GM23338 (cell line): ENCODE measurements at regions not wholly inside any gene's neighbourhood (a gene's known extent, or its start where the extent isn't known, plus 50 kb on each side); places are given as distances from the start of the nearest gene placed in this dataset.

ENCODE experiments used
- ATAC-seq: fragments of 200-7000 bp; cut with Tn5 transposase; 3 replicates; pipeline ENCODE4 v1.9.1; 2020
- DNase-seq: peaks from one replicate; pipeline ENCODE4 v3.0.0-alpha.2; 2015; ENCODE audit warnings: low spot score
- H2AFZ ChIP-seq: fragments of 200-600 bp; sonication (generic); 2 replicates; pipeline ENCODE4 v1.8.0; 2016; ENCODE audit warnings: antibody characterized with exemption, mild to moderate bottlenecking, moderate library complexity
- H3F3A ChIP-seq: fragments of 200-600 bp; sonication (generic); replicated peaks from 2 replicates; pipeline ENCODE4 v1.8.0; 2017; ENCODE audit warnings: antibody characterized with exemption, mixed run types, low read depth
- H3K27ac ChIP-seq: fragments of 200-600 bp; sonication (generic); 2 replicates; pipeline ENCODE4 v1.6.1; 2016; ENCODE audit warnings: low read depth
- H3K27me3 ChIP-seq: fragments of 200-600 bp; sonication (generic); 2 replicates; pipeline ENCODE4 v1.8.0; 2016; ENCODE audit warnings: mild to moderate bottlenecking, mixed run types, moderate library complexity; ENCODE audit not compliant: insufficient read depth
- H3K36me3 ChIP-seq: fragments of 200-600 bp; sonication (generic); 2 replicates; pipeline ENCODE4 v1.8.0; 2016; ENCODE audit warnings: mild to moderate bottlenecking; ENCODE audit not compliant: insufficient read depth
- H3K4me1 ChIP-seq: fragments of 200-600 bp; sonication (generic); 2 replicates; pipeline ENCODE4 v1.8.0; 2016; ENCODE audit warnings: mild to moderate bottlenecking, moderate library complexity; ENCODE audit not compliant: insufficient read depth
- H3K4me2 ChIP-seq: fragments of 200-600 bp; sonication (generic); 2 replicates; pipeline ENCODE4 v1.7.1; 2017; ENCODE audit warnings: mixed run types
- H3K4me3 ChIP-seq: fragments of 200-600 bp; sonication (generic); 2 replicates; pipeline ENCODE4 v1.6.1; 2016; ENCODE audit warnings: mixed run types
- H3K79me2 ChIP-seq: fragments of 200-600 bp; sonication (generic); replicated peaks from 2 replicates; pipeline ENCODE4 v1.8.0; 2017; ENCODE audit warnings: mild to moderate bottlenecking; ENCODE audit not compliant: insufficient read depth
- H3K9me2 ChIP-seq: fragments of 200-600 bp; sonication (generic); 2 replicates; pipeline ENCODE4 v1.8.0; 2017; ENCODE audit not compliant: insufficient read depth
- H4K20me1 ChIP-seq: fragments of 200-600 bp; sonication (generic); replicated peaks from 2 replicates; pipeline ENCODE4 v1.8.0; 2017; ENCODE audit warnings: mild to moderate bottlenecking; ENCODE audit not compliant: insufficient read depth
- H3K27ac Mint-ChIP-seq: 2 replicates; pipeline ENCODE4 v1.8.0; 2020; ENCODE audit warnings: inconsistent platforms, mild to moderate bottlenecking, moderate library complexity, mixed read lengths
- H3K27me3 Mint-ChIP-seq: 3 replicates; pipeline ENCODE4 v1.8.0; 2022; ENCODE audit warnings: low read depth, mild to moderate bottlenecking, moderate library complexity, mixed read lengths, inconsistent platforms; ENCODE audit not compliant: insufficient read depth, poor library complexity
- H3K36me3 Mint-ChIP-seq: 3 replicates; pipeline ENCODE4 v1.8.0; 2021; ENCODE audit warnings: low read depth, mild to moderate bottlenecking, inconsistent platforms, moderate library complexity, mixed read lengths
- H3K4me1 Mint-ChIP-seq: 3 replicates; pipeline ENCODE4 v1.8.0; 2020; ENCODE audit warnings: mild to moderate bottlenecking, inconsistent platforms, mixed read lengths
- H3K4me3 Mint-ChIP-seq: 3 replicates; pipeline ENCODE4 v1.8.0; 2021; ENCODE audit warnings: moderate library complexity, mild to moderate bottlenecking, inconsistent platforms, mixed read lengths
- H3K9me3 Mint-ChIP-seq: 3 replicates; pipeline ENCODE4 v1.8.0; 2020; ENCODE audit warnings: moderate library complexity, mild to moderate bottlenecking, inconsistent platforms, mixed read lengths
- CREB1 ChIP-seq: fragments of 250-450 bp; sonication (Bioruptor Pico); IDR thresholded peaks from 2 replicates; pipeline ENCODE4 v1.5.0; 2020; ENCODE audit warnings: low read depth, mild to moderate bottlenecking, moderate library complexity
- EZH2 ChIP-seq: fragments of 200-600 bp; sonication (generic); IDR thresholded peaks from one replicate; pipeline ENCODE4 v1.8.0; 2017; ENCODE audit warnings: antibody characterized with exemption, mild to moderate bottlenecking, low read depth; ENCODE audit not compliant: unreplicated experiment
- EZH2phosphoT487 ChIP-seq: fragments of 200-600 bp; sonication (generic); IDR thresholded peaks from one replicate; pipeline ENCODE4 v1.8.1; 2018; ENCODE audit warnings: antibody characterized with exemption; ENCODE audit not compliant: unreplicated experiment
- JUNB ChIP-seq: IDR thresholded peaks from one replicate; pipeline ENCODE4 v1.6.1; 2016; ENCODE audit warnings: antibody characterized with exemption; ENCODE audit not compliant: unreplicated experiment
- NANOG ChIP-seq: IDR thresholded peaks from 2 replicates; pipeline ENCODE4 v1.6.1; 2016; ENCODE audit warnings: antibody characterized with exemption, borderline replicate concordance
- POLR2AphosphoS5 ChIP-seq: IDR thresholded peaks from 2 replicates; pipeline ENCODE4 v1.6.1; 2016; ENCODE audit warnings: antibody characterized with exemption, low read depth
- STAT1 ChIP-seq: IDR thresholded peaks from one replicate; pipeline ENCODE4 v1.6.1; 2016; ENCODE audit warnings: antibody characterized with exemption; ENCODE audit not compliant: unreplicated experiment
- ZNF114 ChIP-seq: fragments of 250-450 bp; sonication (Bioruptor Pico); IDR thresholded peaks from 2 replicates; pipeline ENCODE4 v1.5.0; 2020; ENCODE audit warnings: mild to moderate bottlenecking, moderate library complexity
- ZNF331 ChIP-seq: fragments of 250-450 bp; sonication (Bioruptor Pico); IDR thresholded peaks from 2 replicates; pipeline ENCODE4 v1.5.0; 2020; ENCODE audit warnings: low read depth, mild to moderate bottlenecking, moderate library complexity
- TF ChIP-seq, protein P1 (sequence below): fragments of 250-450 bp; sonication (Bioruptor Pico); IDR thresholded peaks from 2 replicates; pipeline ENCODE4 v1.5.0; 2020; ENCODE audit warnings: mild to moderate bottlenecking, moderate library complexity
- TF ChIP-seq, protein P2 (sequence below), 2 experiments: fragments of 200-600 bp in 1 of 2; sonication (generic) in 1 of 2; conservative IDR thresholded peaks; 2 replicates each; pipeline versions ENCODE4 v1.5.1 to v1.6.1; 2016 to 2017; ENCODE audit warnings: antibody characterized with exemption in 2 of 2, low read depth in 2 of 2, mild to moderate bottlenecking in 2 of 2, moderate library complexity in 1 of 2
- TF ChIP-seq, protein P3 (sequence below): IDR thresholded peaks from one replicate; pipeline ENCODE4 v1.6.1; 2018; ENCODE audit warnings: antibody characterized with exemption; ENCODE audit not compliant: unreplicated experiment
- TF ChIP-seq, protein P4 (sequence below): IDR thresholded peaks from 2 replicates; pipeline ENCODE4 v1.6.1; 2016; ENCODE audit warnings: antibody characterized with exemption

DNA sequence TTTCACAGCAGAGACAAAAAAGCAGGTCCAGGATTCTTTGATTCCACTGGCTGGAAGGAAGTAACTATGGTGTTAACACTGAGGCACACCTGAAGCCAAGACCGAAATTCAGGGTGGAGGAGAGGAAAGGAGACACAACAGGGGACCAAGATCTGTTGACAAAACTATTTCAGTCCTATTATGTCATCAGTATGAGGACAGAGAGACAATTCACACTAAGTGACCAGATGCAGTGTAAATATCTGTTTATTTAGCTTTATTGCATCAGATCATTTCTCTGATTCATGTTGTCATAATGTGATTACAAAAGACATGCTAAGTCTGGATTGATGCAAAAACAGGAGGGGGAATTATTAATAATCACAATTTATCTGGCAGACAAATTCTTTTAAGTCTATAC lies 118.8 kb downstream of the SIPA1L2 start:
- Histone ChIP-seq H2AFZ (no peak overlapping the region), H3K9me2 (no peaks in the 10 kb centered on the region), H3F3A (no peaks in the 10 kb centered on the region), H3K36me3 (no peaks in the 10 kb centered on the region), H3K27ac (no peak overlapping the region), H3K4me3 (no peak overlapping the region), H3K4me2 (no peak overlapping the region), H3K79me2 (0 out of 2 replicates have a peak, but pooled peaks cover 3% of the 10 kb centered on the region), H3K4me1 (peaks cover 13% of the 10 kb centered on the region), H4K20me1 (no peaks in the 10 kb centered on the region; the same call in 1 of the 2 replicates), H3K27me3 (no peaks in the 10 kb centered on the region)
- H3K4me1 Mint-ChIP-seq, result peaks cover 40% of the 10 kb centered on the region
- peaks cover 6% of the 10 kb centered on the region for H3K27me3 Mint-ChIP-seq
- H3K4me3 Mint-ChIP-seq, result no peak overlapping the region
- H3K9me3 Mint-ChIP-seq, result no peaks in the 10 kb centered on the region
- peaks cover 4% of the 10 kb centered on the region; the same call in 1 of the 3 replicates for H3K36me3 Mint-ChIP-seq
- ATAC-seq (no peak), DNase-seq (no peak)
- H3K27ac Mint-ChIP-seq, result no peak overlapping the region
- TF ChIP-seq EZH2phosphoT487, result no peak
- TF ChIP-seq, protein P1, sequence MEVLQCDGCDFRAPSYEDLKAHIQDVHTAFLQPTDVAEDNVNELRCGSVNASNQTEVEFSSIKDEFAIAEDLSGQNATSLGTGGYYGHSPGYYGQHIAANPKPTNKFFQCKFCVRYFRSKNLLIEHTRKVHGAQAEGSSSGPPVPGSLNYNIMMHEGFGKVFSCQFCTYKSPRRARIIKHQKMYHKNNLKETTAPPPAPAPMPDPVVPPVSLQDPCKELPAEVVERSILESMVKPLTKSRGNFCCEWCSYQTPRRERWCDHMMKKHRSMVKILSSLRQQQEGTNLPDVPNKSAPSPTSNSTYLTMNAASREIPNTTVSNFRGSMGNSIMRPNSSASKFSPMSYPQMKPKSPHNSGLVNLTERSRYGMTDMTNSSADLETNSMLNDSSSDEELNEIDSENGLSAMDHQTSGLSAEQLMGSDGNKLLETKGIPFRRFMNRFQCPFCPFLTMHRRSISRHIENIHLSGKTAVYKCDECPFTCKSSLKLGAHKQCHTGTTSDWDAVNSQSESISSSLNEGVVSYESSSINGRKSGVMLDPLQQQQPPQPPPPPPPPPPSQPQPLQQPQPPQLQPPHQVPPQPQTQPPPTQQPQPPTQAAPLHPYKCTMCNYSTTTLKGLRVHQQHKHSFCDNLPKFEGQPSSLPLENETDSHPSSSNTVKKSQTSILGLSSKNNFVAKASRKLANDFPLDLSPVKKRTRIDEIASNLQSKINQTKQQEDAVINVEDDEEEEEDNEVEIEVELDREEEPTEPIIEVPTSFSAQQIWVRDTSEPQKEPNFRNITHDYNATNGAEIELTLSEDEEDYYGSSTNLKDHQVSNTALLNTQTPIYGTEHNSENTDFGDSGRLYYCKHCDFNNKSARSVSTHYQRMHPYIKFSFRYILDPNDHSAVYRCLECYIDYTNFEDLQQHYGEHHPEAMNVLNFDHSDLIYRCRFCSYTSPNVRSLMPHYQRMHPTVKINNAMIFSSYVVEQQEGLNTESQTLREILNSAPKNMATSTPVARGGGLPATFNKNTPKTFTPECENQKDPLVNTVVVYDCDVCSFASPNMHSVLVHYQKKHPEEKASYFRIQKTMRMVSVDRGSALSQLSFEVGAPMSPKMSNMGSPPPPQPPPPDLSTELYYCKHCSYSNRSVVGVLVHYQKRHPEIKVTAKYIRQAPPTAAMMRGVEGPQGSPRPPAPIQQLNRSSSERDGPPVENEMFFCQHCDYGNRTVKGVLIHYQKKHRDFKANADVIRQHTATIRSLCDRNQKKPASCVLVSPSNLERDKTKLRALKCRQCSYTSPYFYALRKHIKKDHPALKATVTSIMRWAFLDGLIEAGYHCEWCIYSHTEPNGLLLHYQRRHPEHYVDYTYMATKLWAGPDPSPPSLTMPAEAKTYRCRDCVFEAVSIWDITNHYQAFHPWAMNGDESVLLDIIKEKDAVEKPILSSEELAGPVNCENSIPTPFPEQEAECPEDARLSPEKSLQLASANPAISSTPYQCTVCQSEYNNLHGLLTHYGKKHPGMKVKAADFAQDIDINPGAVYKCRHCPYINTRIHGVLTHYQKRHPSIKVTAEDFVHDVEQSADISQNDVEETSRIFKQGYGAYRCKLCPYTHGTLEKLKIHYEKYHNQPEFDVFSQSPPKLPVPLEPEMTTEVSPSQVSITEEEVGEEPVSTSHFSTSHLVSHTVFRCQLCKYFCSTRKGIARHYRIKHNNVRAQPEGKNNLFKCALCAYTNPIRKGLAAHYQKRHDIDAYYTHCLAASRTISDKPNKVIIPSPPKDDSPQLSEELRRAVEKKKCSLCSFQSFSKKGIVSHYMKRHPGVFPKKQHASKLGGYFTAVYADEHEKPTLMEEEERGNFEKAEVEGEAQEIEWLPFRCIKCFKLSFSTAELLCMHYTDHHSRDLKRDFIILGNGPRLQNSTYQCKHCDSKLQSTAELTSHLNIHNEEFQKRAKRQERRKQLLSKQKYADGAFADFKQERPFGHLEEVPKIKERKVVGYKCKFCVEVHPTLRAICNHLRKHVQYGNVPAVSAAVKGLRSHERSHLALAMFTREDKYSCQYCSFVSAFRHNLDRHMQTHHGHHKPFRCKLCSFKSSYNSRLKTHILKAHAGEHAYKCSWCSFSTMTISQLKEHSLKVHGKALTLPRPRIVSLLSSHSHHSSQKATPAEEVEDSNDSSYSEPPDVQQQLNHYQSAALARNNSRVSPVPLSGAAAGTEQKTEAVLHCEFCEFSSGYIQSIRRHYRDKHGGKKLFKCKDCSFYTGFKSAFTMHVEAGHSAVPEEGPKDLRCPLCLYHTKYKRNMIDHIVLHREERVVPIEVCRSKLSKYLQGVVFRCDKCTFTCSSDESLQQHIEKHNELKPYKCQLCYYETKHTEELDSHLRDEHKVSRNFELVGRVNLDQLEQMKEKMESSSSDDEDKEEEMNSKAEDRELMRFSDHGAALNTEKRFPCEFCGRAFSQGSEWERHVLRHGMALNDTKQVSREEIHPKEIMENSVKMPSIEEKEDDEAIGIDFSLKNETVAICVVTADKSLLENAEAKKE (CRISPR knock-in tag), result no peak
- TF ChIP-seq, protein P2, sequence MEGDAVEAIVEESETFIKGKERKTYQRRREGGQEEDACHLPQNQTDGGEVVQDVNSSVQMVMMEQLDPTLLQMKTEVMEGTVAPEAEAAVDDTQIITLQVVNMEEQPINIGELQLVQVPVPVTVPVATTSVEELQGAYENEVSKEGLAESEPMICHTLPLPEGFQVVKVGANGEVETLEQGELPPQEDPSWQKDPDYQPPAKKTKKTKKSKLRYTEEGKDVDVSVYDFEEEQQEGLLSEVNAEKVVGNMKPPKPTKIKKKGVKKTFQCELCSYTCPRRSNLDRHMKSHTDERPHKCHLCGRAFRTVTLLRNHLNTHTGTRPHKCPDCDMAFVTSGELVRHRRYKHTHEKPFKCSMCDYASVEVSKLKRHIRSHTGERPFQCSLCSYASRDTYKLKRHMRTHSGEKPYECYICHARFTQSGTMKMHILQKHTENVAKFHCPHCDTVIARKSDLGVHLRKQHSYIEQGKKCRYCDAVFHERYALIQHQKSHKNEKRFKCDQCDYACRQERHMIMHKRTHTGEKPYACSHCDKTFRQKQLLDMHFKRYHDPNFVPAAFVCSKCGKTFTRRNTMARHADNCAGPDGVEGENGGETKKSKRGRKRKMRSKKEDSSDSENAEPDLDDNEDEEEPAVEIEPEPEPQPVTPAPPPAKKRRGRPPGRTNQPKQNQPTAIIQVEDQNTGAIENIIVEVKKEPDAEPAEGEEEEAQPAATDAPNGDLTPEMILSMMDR (conservative IDR thresholded peaks at IDR 0.05; ENCODE audit: low read depth in 2 of 2), result no peak
- TF ChIP-seq ZNF114 (CRISPR knock-in tag), result no peak
- TF ChIP-seq, protein P3, sequence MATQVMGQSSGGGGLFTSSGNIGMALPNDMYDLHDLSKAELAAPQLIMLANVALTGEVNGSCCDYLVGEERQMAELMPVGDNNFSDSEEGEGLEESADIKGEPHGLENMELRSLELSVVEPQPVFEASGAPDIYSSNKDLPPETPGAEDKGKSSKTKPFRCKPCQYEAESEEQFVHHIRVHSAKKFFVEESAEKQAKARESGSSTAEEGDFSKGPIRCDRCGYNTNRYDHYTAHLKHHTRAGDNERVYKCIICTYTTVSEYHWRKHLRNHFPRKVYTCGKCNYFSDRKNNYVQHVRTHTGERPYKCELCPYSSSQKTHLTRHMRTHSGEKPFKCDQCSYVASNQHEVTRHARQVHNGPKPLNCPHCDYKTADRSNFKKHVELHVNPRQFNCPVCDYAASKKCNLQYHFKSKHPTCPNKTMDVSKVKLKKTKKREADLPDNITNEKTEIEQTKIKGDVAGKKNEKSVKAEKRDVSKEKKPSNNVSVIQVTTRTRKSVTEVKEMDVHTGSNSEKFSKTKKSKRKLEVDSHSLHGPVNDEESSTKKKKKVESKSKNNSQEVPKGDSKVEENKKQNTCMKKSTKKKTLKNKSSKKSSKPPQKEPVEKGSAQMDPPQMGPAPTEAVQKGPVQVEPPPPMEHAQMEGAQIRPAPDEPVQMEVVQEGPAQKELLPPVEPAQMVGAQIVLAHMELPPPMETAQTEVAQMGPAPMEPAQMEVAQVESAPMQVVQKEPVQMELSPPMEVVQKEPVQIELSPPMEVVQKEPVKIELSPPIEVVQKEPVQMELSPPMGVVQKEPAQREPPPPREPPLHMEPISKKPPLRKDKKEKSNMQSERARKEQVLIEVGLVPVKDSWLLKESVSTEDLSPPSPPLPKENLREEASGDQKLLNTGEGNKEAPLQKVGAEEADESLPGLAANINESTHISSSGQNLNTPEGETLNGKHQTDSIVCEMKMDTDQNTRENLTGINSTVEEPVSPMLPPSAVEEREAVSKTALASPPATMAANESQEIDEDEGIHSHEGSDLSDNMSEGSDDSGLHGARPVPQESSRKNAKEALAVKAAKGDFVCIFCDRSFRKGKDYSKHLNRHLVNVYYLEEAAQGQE, result no peak
- TF ChIP-seq CREB1 (CRISPR knock-in tag), result no peak
- TF ChIP-seq, protein P4, sequence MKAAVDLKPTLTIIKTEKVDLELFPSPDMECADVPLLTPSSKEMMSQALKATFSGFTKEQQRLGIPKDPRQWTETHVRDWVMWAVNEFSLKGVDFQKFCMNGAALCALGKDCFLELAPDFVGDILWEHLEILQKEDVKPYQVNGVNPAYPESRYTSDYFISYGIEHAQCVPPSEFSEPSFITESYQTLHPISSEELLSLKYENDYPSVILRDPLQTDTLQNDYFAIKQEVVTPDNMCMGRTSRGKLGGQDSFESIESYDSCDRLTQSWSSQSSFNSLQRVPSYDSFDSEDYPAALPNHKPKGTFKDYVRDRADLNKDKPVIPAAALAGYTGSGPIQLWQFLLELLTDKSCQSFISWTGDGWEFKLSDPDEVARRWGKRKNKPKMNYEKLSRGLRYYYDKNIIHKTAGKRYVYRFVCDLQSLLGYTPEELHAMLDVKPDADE, result no peak
- no peak for TF ChIP-seq POLR2AphosphoS5
- no peak for TF ChIP-seq EZH2
- TF ChIP-seq JUNB, result no peak
- no peak for TF ChIP-seq STAT1
- no peak for TF ChIP-seq ZNF331 (CRISPR knock-in tag)
- TF ChIP-seq NANOG, result no peak
